ENCODE measurements at regions not wholly inside any gene's neighbourhood (a gene's known extent, or its start where the extent isn't known, plus 50 kb on each side); places are given as distances from the start of the nearest gene placed in this dataset.

DNA sequence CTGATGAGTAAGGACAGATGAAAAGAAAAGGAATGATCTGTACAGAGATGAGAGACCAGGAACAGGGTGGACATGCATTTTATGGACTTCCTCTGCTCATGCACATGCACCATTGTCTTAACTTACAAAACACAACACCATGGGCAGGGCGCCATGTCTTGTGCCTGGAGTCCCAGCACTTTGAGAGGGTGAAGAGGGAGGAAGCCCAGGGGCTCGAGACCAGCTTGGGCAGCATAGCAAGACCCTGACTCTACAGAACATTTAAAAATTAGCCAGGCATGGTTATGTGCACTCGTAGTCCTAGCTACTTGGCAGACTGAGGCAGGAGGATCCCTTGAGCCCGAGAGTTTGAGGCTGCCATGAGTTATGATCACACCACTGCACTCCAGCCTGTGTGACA is 86.9 kb downstream of the ZFP36L2 start:
- no TSS peak for BruUV-seq (replicated peaks)
- no peaks in the 10 kb centered on the region for H3K9me3 ChIP-seq (ENCODE audit: low read length)
- H3K79me2 ChIP-seq (ENCODE audit: insufficient read depth, low read depth, low read length), result no peaks in the 10 kb centered on the region
- DNase-seq (ENCODE audit: low spot score), result no peak
- peaks cover 57% of the 10 kb centered on the region for H3K4me1 ChIP-seq (ENCODE audit: insufficient read depth, low read length, poor library complexity, severe bottlenecking)
- intact Hi-C loops (cut with micrococcal nuclease; ENCODE audit: unreplicated experiment), result no loop called here
- H2AFZ ChIP-seq (ENCODE audit: low read length), result peak overlapping the region; percentile 19; the same call in 1 of the 2 replicates
- no peak overlapping the region for H3K27ac ChIP-seq (ENCODE audit: low read depth, low read length, poor library complexity, severe bottlenecking)
- ChIA-PET CTCF (ENCODE audit: unreplicated experiment) (interaction anchor here (0.9 kb wide), 1 partner anchor 31 kb away, joined by 3 read pairs; no protein-coding TSS in a partner anchor), POLR2A (interaction anchor here (1.1 to 1.8 kb wide), 5 partner anchors 9 to 80 kb away, joined by 3 to 5 read pairs (median 3); no protein-coding TSS in a partner anchor)
- no peak overlapping the region for H3K4me2 ChIP-seq (ENCODE audit: low read length)
- H3K36me3 ChIP-seq (ENCODE audit: insufficient read depth, low read length), result no peaks in the 10 kb centered on the region
- TF ChIP-seq CTCF (conservative IDR thresholded peaks at IDR 0.05; ENCODE audit: low read length) (no peak), EZH2phosphoT487 (IDR thresholded peaks at IDR 0.05; ENCODE audit: borderline replicate concordance, low read depth, low read length) (no peak)
- no peaks in the 10 kb centered on the region for H3K9me2 ChIP-seq (ENCODE audit: insufficient read depth, low read length)
- H3K4me3 ChIP-seq (ENCODE audit: low read depth, low read length, poor library complexity, severe bottlenecking), result no peak overlapping the region
- H4K20me1 ChIP-seq (ENCODE audit: insufficient read depth, low read length), result no peaks in the 10 kb centered on the region

- ChIA-PET POLR2A (interaction anchor here (1.8 kb wide), 1 partner anchor 10 kb away, joined by 5 read pairs; no protein-coding TSS in a partner anchor), CTCF (ENCODE audit: unreplicated experiment) (interaction anchor here (0.7 kb wide), 1 partner anchor 9 kb away, joined by 3 read pairs; no protein-coding TSS in a partner anchor)
- H3K36me3 ChIP-seq (ENCODE audit: insufficient read depth, low read length), result no peaks in the 10 kb centered on the region
- no peak overlapping the region for H3K27ac ChIP-seq (ENCODE audit: low read depth, low read length, poor library complexity, severe bottlenecking)
- no peak overlapping the region for H2AFZ ChIP-seq (ENCODE audit: low read length)
- H3K9me2 ChIP-seq (ENCODE audit: insufficient read depth, low read length), result no peaks in the 10 kb centered on the region
- intact Hi-C loops (cut with micrococcal nuclease; ENCODE audit: unreplicated experiment), result no loop called here
- DNase-seq (ENCODE audit: low spot score), result no peak
- H3K4me3 ChIP-seq (ENCODE audit: low read depth, low read length, poor library complexity, severe bottlenecking), result no peak overlapping the region
- H3K79me2 ChIP-seq (ENCODE audit: insufficient read depth, low read depth, low read length), result no peaks in the 10 kb centered on the region
- no peak overlapping the region for H3K4me2 ChIP-seq (ENCODE audit: low read length)
- no peak for TF ChIP-seq EZH2phosphoT487 (IDR thresholded peaks at IDR 0.05; ENCODE audit: borderline replicate concordance, low read depth, low read length)
- no peak for TF ChIP-seq CTCF (conservative IDR thresholded peaks at IDR 0.05; ENCODE audit: low read length)
- H4K20me1 ChIP-seq (ENCODE audit: insufficient read depth, low read length), result no peaks in the 10 kb centered on the region
- peaks cover 68% of the 10 kb centered on the region for H3K4me1 ChIP-seq (ENCODE audit: insufficient read depth, low read length, poor library complexity, severe bottlenecking)
- no peaks in the 10 kb centered on the region for H3K9me3 ChIP-seq (ENCODE audit: low read length)
- no TSS peak for BruUV-seq (replicated peaks)
Measured at GRCh38 chr2:43138441-43138840, 88.0 kb downstream of the ZFP36L2 start.

- no peaks in the 10 kb centered on the region for H3K9me3 ChIP-seq (ENCODE audit: low read length)
- no peak overlapping the region for H3K4me3 ChIP-seq (ENCODE audit: low read depth, low read length, poor library complexity, severe bottlenecking)
- intact Hi-C loops (cut with micrococcal nuclease; ENCODE audit: unreplicated experiment), result no loop called here
- DNase-seq (ENCODE audit: low spot score), result peak; percentile 74
- no peaks in the 10 kb centered on the region for H3K9me2 ChIP-seq (ENCODE audit: insufficient read depth, low read length)
- no TSS peak for BruUV-seq (replicated peaks)
- ChIA-PET POLR2A (no interaction called here), CTCF (ENCODE audit: unreplicated experiment) (no interaction called here)
- no peaks in the 10 kb centered on the region for H3K79me2 ChIP-seq (ENCODE audit: insufficient read depth, low read depth, low read length)
- H3K27ac ChIP-seq (ENCODE audit: low read depth, low read length, poor library complexity, severe bottlenecking), result peak overlapping the region; percentile 93
- no peaks in the 10 kb centered on the region for H4K20me1 ChIP-seq (ENCODE audit: insufficient read depth, low read length)
- peak overlapping the region; percentile 47 for H3K4me2 ChIP-seq (ENCODE audit: low read length)
- H3K4me1 ChIP-seq (ENCODE audit: insufficient read depth, low read length, poor library complexity, severe bottlenecking), result peaks cover 76% of the 10 kb centered on the region
- peak overlapping the region; percentile 49 for H2AFZ ChIP-seq (ENCODE audit: low read length)
- TF ChIP-seq CTCF (conservative IDR thresholded peaks at IDR 0.05; ENCODE audit: low read length), result no peak
- no peak for TF ChIP-seq EZH2phosphoT487 (IDR thresholded peaks at IDR 0.05; ENCODE audit: borderline replicate concordance, low read depth, low read length)
- H3K36me3 ChIP-seq (ENCODE audit: insufficient read depth, low read length), result no peaks in the 10 kb centered on the region
Measured at GRCh38 chr2:43136876-43137275, 89.5 kb downstream of the ZFP36L2 start.

All from OCI-LY7 (cell line).